ENCODE measurements at regions not wholly inside any gene's neighbourhood (a gene's known extent, or its start where the extent isn't known, plus 50 kb on each side); places are given as distances from the start of the nearest gene placed in this dataset.

GRCh38 chr13:29654843-29655547 is 59.5 kb upstream of the SLC7A1 start:
- DNase-seq = peak; percentile 97

- no peak for DNase-seq
Observed at GRCh38 chr13:29654384-29654783, 58.9 kb upstream of the SLC7A1 start.

- no peak for DNase-seq
Observed at GRCh38 chr13:29648760-29649159, 53.3 kb upstream of the SLC7A1 start.
